GM18868 (cell line): ENCODE measurements at regions not wholly inside any gene's neighbourhood (a gene's known extent, or its start where the extent isn't known, plus 50 kb on each side); places are given as distances from the start of the nearest gene placed in this dataset.
"Not testable (repeated sequence)": the region's sequence is repeated elsewhere in the genome, so short reads cannot be mapped to it uniquely, and the experiment has no call there.

Experiments
- ATAC-seq: cut with Tn5 transposase; IDR thresholded peaks from one replicate; pipeline ENCODE4 v1.9.1; 2021; ENCODE audit warnings: mild to moderate bottlenecking, moderate library complexity; ENCODE audit not compliant: unreplicated experiment

DNA sequence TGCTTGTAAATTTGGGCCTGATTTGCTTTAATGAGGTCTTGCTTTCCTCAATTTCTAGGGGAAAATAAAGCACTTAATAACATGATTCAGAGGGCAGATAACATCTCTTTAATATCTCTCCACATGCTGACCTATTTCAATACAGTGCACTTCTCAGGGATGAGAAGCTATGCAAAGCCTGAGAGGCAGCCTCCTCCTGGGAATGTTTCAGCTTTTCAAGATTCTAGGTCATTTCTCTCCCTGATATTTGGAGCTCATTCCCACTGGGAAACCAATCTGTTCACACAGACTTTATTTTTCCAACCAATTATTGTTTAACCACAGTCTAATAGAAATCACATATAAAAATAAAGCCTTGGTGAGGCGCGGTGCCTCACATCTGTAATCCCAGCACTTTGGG, 67.0 kb upstream of the LSAMP start:
- ATAC-seq = no peak

DNA sequence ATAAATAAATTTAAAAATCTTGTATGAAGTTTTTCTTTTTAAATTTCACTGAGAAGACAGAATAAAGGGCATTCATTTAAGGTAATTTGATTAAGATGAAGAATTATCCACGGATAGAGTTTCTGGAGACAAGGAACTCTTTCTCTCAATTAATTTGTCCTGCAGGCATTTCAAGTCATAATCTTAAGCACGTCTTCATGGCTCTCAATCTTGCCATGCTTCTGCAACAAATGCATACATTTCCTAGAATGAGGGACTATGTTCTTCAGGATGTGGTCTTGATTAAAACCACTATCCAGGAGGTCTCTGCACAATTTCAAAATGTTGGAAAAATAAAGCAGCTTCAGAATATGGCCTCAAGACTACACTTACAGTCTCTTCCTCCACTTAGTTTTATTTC, 67.6 kb upstream of the LSAMP start:
- ATAC-seq = no peak

DNA sequence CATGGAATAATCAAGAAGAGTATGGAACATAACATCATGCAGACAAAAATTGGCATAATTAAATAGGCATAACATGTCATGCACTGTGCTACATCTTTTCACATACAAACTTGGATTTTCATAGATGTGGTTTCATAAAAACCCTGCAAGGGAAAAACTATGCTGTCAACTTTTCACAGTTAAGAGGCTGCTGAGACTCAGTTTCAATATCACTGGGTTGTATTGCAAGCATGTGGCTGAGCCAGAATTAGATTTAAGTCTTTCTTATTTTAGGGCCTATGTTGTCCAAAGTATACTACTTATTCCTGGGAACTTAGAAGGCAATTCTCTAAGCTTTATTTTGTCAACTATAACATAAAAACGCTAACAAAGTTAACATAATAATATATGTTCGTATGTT, 70.7 kb upstream of the LSAMP start:
- ATAC-seq = peak; percentile 46

DNA sequence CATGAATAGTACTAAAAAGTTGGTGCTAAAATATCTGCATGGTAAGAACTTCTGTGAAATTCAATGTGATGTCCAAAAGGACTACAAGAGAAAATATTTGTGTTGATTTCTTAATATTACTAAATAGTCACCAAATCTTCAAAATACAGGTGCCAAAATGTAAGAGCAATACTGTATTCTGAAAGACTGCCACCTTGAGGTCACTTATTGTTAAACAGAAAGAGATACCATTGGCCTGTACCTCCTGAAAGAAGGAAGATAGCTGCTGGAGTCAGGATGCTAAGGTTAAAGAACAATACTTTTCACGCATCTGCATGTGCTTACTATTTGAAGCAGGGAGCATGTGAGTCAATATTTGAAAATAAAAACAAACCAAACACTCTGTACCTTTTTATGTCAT, 72.0 kb upstream of the LSAMP start:
- peak; percentile 70 for ATAC-seq

DNA sequence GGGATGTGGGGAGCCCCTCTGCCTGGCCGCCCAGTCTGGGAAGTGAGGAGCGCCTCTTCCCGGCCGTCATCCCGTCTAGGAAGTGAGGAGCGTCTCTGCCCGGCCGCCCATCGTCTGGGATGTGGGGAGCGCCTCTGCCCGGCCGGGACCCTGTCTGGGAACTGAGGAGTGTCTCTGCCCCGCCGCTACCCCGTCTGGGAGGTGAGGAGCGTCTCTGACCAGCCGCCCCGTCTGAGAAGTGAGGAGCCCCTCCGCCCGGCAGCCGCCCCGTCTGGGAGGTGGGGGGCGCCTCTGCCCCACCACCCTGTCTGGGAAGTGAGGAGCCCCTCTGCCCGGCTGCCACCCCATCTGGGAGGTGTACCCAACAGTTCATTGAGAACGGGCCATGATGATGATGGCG, 73.8 kb upstream of the LSAMP start:
- not testable (repeated sequence) for ATAC-seq

DNA sequence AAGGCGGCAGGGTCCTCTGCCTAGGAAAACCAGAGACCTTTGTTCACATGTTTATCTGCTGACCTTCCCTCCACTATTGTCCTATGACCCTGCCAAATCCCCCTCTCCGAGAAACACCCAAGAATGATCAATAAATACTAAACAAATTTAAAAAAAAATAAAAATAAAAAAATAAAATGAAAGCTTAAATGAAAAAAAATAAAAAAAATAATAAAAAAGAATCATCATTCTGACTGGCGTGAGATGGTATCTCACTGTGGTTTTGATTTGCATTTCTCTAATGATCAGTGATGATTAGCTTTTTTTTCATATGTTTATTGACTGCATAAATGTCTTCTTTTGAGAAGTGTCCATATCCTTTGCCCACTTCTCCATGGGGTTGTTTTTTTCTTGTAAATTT, 74.5 kb upstream of the LSAMP start:
- not testable (repeated sequence) for ATAC-seq

DNA sequence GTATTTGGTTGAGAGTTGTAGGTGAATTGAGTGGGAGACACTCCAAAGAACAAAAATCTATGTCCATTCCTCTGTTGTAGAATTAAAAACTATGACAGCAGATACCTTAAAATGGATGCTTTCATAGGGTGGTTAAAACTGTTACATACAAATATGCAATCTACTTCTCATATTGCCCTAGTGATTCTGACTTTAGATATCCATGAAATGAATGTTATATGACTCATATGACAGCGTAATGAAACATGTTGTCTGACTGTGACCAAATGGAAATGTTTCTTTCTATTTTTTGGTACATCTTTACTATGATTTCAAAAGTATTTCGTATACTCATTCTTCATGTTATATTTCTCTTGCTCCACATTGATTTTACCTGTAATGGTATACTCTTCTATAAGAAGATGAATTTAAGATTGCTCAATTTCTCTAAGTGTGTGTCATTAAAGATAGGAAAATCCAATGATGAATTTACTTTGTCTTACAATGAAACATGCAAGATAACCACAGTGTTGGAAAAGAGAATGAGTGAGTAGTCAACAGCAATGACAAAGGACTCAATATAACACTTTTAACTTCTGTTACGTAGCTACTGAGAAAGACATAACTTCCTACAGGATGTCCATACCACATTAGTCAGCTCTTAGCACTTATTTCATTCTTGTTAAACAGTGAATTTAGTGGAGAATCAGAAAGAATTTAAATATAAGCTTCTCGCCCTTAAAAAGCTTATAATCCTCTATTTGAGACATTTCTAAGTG, 79.3 kb upstream of the LSAMP start:
- ATAC-seq = no peak

DNA sequence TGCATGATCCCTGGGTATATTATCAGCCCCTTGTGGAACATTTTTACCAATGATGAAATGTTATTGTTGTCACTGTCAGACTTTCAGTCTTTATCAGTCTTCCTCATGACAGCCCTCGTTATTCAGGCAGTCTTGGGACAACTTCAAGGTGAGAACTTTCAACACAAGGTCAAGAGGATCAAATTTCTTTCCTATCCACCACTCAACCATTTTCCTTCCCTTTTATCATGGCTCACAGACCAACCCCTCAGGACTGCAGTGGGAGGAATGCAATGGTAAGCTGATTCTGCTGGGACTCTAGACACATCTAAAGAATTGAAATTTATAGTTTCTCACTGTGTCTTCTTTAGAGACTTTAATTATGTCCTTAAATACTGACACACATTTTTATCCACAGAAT, 107.0 kb upstream of the LSAMP start:
- ATAC-seq = no peak

DNA sequence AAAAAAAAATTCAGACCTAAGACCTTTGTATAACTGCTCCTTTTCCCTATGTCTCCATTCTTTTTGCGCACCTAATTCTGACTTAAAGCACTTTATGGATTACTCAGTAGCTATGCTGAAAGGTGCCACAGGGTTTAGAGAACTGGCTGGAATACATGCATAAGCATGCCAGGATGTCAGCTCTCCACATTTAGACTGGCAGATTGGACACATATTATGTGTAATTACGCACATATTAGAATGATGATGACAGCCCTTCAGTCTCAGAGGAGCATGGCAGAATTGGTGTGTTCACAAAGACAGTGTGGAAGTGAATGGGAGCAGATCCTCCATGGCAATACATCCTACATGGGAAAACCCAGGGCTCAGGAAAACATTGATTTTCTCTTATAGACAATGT, 108.1 kb upstream of the LSAMP start:
- no peak for ATAC-seq

DNA sequence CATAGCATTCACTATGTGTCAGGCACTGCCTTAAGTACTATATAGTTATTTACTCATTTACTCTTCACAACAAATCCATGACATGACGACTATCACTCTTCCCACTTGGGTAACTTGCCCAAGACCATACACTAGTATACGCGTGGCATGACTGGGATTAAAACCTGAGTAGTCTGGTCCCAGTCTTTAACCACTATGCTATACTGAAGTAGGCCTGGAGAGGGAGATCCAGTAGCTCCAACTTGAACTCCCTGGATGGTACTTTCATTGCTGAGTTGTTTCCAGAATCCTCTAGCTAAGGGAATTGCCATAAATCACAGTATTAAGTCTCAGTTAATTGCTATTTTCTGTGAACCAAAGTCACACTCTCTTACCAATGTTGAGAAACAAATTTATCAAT, 116.2 kb upstream of the LSAMP start:
- no peak for ATAC-seq

DNA sequence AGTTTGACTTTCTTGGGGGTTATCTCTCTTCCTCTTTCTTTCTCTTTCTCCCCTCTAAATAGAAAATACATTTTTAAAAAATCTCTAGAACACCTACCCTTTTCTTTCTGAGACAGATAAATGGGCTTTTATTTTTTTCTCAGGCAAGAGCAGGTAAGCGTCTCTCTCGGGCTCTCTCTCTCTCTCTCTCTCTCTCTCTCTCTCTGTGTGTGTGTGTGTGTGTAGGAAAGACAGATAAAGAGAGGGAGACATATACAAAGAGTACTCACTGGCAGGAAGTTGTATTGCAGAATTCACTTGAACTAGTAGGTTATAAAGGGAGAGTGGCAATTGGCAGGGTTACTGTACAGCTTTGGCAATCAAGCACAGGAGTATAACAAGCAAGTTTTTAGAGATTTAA, 118.1 kb upstream of the LSAMP start:
- ATAC-seq = no peak

DNA sequence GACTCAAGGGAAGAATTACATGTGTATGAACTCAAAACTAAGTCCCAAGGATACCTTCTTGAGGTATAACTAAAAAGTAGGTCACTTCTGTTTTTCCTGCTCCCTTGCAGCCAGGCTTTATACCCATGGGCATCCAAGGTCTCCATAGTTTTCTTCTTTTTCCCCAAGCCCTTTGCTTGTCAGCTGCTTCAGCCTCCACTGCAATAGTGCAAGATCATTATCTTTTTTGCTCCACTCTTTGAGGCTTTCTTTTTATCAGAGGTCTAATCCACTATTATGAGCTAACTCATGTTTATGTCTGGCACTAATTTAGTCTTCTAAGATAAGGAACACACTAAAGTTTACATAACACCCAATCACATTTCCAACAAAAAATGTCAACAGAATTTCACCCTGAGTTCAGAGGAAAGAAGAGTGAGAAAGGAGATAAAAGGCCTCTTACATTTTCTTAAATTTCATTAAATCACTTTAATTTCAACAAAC, 121.2 kb upstream of the LSAMP start:
- ATAC-seq = no peak

DNA sequence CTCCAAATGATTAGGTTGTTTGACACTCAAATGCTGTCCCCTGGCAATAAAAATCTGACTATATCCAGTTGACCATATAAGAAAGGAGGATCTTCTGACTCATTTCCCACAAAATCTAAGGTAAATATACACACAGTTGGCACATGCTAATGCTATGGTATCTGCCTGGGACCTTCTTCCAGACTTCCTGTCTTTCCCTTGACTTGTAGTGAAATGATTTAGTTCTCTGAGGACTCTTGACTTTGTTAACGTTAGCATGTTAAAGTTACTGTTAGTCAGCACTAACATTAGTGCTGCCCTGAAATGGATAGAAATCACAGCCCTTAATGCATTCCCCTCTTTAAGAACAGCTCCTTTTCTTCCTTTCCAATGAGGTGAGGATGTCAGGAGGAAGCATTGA, 124.3 kb upstream of the LSAMP start:
- ATAC-seq = no peak

DNA sequence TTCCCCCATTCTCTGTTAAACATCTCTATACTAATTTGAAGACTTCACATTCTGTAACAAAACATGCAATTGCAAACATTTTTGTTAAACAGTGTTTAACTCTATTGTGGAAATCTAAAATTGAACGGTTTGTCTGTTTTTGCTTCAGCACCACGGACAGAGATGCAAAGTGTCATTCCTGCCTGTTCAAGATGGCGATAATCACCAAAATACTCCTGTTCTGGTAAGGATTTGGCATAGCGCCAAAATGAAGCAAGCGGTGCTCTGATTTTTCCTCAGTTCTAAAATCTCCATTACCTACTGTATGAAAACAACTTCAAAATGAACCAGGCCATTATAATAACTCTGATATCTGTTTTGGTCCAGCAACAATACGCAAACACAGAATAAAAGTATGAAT, 129.7 kb upstream of the TUSC7 start:
- no peak for ATAC-seq

DNA sequence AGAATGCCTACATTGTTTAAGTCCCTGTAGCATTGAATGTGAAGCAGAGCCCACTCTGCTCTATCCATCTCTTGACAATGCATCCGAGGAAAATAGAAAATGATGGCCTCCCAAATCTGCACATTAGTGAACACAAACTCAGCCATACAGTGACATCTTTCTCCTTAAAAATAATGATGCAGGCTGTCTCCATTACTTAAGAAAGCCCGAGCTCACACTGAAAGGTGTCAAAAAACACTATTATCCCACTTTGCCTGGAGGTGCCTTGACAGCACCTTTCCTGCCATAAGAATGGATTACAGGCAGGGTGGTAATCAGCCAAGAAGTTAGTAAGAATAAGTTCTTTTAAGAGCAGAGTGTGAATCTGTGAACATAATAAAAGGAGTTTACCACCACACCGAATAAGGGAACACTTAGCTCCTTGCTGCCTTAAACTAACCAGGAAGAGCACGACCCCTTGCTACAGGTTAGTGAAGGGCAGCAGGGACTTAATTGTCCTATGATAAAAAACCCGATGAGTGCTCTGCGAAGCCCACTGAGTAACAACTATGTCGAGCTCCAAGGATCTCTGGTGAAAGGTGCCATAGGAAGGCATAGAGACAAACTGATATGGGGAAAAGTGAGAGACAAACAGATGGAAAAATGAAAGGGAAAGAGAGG, 123.2 kb upstream of the TUSC7 start:
- ATAC-seq = no peak

DNA sequence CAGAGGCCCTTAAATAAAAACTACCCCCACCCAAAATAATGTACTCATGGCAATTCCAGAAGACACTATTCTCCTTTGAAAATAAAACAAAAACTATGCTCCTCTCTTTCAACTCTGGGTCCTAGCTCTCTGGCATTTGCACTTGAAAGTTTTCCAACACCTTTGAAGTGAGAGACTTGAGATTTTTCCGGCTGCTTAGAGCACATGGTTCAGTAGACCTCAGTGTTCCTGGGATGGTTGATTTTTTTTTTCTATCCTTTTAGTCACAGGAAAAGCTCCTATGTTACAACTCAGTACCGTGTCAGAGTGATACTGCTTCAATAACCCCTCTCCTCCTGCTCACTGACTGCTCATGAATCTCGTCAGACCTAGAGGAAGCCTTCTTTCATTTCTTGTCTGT, 118.3 kb upstream of the TUSC7 start:
- no peak for ATAC-seq

DNA sequence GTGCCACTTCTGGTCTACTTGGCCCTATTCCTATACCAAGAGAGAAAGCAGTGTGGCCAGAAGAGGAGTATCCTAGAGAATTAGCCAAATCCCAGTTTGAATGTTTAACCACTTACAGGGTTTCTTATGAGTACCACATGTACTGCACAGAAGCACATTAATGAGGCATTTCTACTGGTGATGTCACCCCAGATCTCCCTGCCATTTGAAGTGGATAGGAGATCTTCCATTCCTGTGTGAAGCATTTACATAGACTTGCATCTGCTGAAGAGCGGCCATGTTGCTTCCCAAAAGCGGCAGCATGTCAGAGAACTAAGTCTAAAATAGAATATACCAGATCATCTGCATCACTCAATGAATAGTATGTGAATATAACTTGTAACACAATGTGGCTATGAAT, 108.4 kb upstream of the TUSC7 start:
- no peak for ATAC-seq

DNA sequence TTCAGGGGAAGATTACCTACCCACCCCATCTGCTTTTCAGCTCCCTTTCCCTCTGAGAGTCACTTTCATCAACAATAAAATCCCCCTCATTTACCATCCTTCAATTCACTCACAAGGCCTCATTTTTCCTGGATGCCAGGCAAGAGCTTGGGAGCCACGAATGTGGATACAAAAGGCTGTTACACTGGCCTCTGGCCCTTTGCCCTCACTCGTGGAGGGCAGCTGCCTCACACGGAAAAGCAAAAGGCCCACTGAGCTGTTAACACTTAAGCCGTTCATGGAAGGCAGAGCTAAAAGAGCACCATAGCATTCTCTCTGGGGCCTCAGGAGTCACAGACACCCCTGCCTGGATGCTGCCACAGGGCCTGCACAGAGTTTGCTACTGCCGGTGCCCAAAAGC, 102.4 kb upstream of the TUSC7 start:
- no peak for ATAC-seq

DNA sequence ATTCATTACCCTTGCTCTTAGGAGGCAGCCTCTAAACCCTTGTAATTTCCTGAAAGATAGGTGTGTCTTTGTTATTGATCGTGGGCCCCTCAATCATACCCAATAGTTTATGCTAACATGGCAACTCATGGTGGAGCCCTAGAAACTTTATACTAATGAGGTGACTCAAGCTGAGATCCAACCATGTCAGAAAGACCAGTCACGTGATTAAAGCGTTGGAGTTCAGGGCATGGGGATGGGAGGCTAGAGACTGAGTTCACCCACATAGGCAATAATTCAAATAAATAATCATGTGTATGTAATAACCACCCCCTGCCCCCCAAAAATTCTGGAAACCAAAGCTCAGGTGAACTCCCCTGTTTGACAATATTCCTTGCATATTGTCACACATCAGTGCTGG, 99.5 kb upstream of the TUSC7 start:
- ATAC-seq = no peak

DNA sequence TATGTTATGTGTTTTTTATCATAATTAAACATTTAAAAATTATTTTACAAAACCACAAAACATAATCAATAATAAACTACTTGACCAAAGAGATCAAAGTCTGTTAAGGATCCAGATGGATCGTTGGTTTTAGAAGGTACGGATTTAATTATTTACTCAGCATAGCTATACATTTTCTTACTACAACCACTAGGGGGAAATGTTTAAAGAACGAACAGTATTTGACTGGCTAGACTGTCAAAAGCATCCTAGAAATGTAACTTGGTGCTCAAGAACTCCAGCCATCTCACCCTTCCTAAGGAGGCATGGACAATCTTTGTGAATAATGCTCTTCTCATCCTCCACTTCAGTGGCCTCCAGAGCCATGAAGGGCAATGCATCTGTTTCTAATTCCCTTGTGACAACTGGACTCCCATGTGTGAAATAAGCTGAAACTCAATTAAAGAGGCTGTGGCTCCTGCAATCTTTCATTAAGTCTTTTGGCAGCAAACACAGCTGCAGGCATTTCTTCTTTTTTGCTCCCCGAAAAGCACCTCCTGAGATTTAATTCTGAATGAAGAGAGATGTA, 94.7 kb upstream of the TUSC7 start:
- peak; percentile 67 for ATAC-seq

DNA sequence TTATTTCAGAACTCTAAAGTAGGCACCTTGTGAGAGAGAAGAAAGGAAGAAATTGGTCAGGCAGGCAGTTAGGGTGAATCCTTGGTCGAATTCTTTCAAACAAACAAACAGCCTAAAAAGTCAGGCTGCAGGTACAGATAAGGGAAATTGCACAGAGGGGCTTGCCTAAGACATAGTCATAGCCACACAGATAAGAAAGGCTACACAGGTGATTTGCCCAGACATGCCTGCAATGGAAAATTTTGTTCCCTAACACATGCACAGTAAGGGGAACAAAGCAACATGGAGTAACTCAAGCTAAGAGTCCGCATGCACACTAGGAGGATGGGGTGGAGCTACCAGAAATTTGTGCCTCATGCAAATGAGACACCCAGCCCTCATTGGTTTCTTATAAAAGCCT, 91.4 kb upstream of the TUSC7 start:
- no peak for ATAC-seq

DNA sequence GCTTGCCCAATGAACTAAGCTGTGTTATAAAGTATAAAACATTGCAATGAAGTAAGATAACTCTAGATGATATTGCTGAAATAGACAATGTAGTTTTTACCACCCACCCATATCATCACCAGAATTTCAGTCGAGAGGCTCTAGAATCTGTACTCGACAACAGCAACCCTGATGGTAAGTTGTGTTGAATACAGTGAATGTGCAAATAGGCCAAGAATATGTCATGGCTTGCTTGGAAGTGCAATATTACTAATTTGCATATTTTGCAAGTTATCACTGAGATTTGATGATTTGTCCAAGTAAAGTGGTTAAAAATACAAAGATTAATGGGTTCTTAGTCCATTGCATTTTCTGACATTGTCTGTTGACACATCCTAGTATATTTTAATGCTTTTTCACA, 90.6 kb upstream of the TUSC7 start:
- no peak for ATAC-seq
